ENCODE measurements at regions not wholly inside any gene's neighbourhood (a gene's known extent, or its start where the extent isn't known, plus 50 kb on each side); places are given as distances from the start of the nearest gene placed in this dataset.

GRCh38 chr10:62959553-62959952, 143.4 kb upstream of the EGR2 start:
- DNase-seq: no peak
- intact Hi-C loops (cut with micrococcal nuclease): no loop called here
- Histone ChIP-seq H3K9me3 (replicated peaks) (peaks cover 4% of the 10 kb centered on the region), H3K27ac (replicated peaks) (no peak overlapping the region), H3K36me3 (no peaks in the 10 kb centered on the region), H3K4me3 (no peak overlapping the region), H3K27me3 (ENCODE audit: low read depth) (peaks cover 29% of the 10 kb centered on the region), H3K4me1 (peaks cover 3% of the 10 kb centered on the region)
- TF ChIP-seq, protein P1, sequence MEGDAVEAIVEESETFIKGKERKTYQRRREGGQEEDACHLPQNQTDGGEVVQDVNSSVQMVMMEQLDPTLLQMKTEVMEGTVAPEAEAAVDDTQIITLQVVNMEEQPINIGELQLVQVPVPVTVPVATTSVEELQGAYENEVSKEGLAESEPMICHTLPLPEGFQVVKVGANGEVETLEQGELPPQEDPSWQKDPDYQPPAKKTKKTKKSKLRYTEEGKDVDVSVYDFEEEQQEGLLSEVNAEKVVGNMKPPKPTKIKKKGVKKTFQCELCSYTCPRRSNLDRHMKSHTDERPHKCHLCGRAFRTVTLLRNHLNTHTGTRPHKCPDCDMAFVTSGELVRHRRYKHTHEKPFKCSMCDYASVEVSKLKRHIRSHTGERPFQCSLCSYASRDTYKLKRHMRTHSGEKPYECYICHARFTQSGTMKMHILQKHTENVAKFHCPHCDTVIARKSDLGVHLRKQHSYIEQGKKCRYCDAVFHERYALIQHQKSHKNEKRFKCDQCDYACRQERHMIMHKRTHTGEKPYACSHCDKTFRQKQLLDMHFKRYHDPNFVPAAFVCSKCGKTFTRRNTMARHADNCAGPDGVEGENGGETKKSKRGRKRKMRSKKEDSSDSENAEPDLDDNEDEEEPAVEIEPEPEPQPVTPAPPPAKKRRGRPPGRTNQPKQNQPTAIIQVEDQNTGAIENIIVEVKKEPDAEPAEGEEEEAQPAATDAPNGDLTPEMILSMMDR (IDR thresholded peaks at IDR 0.05; ENCODE audit: borderline replicate concordance): no peak

GRCh38 chr10:62958980-62959379, 142.8 kb upstream of the EGR2 start:
- TF ChIP-seq, protein P1 (IDR thresholded peaks at IDR 0.05; ENCODE audit: borderline replicate concordance): no peak
- H3K27me3 ChIP-seq (ENCODE audit: low read depth): peaks cover 29% of the 10 kb centered on the region
- no peak for DNase-seq
- H3K27ac ChIP-seq (replicated peaks): no peak overlapping the region
- intact Hi-C loops (cut with micrococcal nuclease): no loop called here
- no peak overlapping the region for H3K4me3 ChIP-seq
- H3K36me3 ChIP-seq: no peaks in the 10 kb centered on the region
- H3K4me1 ChIP-seq: peaks cover 3% of the 10 kb centered on the region
- peaks cover 4% of the 10 kb centered on the region for H3K9me3 ChIP-seq (replicated peaks)

GRCh38 chr10:62946278-62946677, 130.1 kb upstream of the EGR2 start:
- no peak for DNase-seq

DNA sequence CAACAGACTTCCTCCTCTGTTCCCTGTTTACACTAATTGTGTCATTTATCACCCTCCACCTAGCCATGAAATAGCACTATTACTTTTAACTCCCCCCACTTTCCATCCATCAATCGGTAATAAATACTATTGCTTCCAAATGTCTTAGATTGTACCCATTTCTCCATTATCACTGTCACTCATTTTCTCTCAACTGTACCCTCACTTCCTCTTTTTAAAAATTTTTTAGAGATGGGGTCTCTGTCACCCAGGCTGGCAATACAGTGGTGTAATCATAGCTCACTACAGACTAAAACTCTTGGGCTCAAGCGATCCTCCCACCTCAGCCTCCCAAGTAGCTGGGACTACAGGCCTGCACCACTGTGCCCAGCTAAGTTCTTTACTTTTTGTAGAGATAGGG, 123.5 kb upstream of the EGR2 start:
- Histone ChIP-seq H3K27me3 (ENCODE audit: low read depth) (peaks cover 8% of the 10 kb centered on the region), H3K4me3 (no peak overlapping the region), H3K27ac (replicated peaks) (no peak overlapping the region), H3K36me3 (no peaks in the 10 kb centered on the region), H3K9me3 (replicated peaks) (no peaks in the 10 kb centered on the region), H3K4me1 (no peaks in the 10 kb centered on the region)
- no peak for DNase-seq
- TF ChIP-seq, protein P1 (IDR thresholded peaks at IDR 0.05; ENCODE audit: borderline replicate concordance): no peak
- intact Hi-C loops (cut with micrococcal nuclease): no loop called here

More at GRCh38 chr10:62946278-62946677, 130.1 kb upstream of the EGR2 start:
- TF ChIP-seq, protein P1 (IDR thresholded peaks at IDR 0.05; ENCODE audit: borderline replicate concordance): no peak
- no peak overlapping the region for H3K4me3 ChIP-seq
- H3K27me3 ChIP-seq (ENCODE audit: low read depth): peaks cover 6% of the 10 kb centered on the region
- H3K9me3 ChIP-seq (replicated peaks): no peaks in the 10 kb centered on the region
- no peak overlapping the region for H3K27ac ChIP-seq (replicated peaks)
- intact Hi-C loops (cut with micrococcal nuclease): no loop called here
- H3K4me1 ChIP-seq: no peaks in the 10 kb centered on the region
- no peaks in the 10 kb centered on the region for H3K36me3 ChIP-seq

- H3K36me3 ChIP-seq: no peaks in the 10 kb centered on the region
- H3K4me3 ChIP-seq: no peak overlapping the region
- no peak overlapping the region for H3K27ac ChIP-seq (replicated peaks)
- intact Hi-C loops (cut with micrococcal nuclease): no loop called here
- TF ChIP-seq, protein P1 (IDR thresholded peaks at IDR 0.05; ENCODE audit: borderline replicate concordance): no peak
- peaks cover 8% of the 10 kb centered on the region for H3K27me3 ChIP-seq (ENCODE audit: low read depth)
- DNase-seq: no peak
- H3K4me1 ChIP-seq: no peaks in the 10 kb centered on the region
- no peaks in the 10 kb centered on the region for H3K9me3 ChIP-seq (replicated peaks)
Observed at GRCh38 chr10:62938672-62939071, 122.5 kb upstream of the EGR2 start.

- no peaks in the 10 kb centered on the region for H3K4me1 ChIP-seq
- no peaks in the 10 kb centered on the region for H3K9me3 ChIP-seq (replicated peaks)
- H3K27ac ChIP-seq (replicated peaks): no peak overlapping the region
- H3K36me3 ChIP-seq: no peaks in the 10 kb centered on the region
- peaks cover 14% of the 10 kb centered on the region for H3K27me3 ChIP-seq (ENCODE audit: low read depth)
- TF ChIP-seq, protein P1 (IDR thresholded peaks at IDR 0.05; ENCODE audit: borderline replicate concordance): no peak
- H3K4me3 ChIP-seq: no peak overlapping the region
- DNase-seq: no peak
- intact Hi-C loops (cut with micrococcal nuclease): no loop called here
Observed at GRCh38 chr10:62937674-62938073, 121.5 kb upstream of the EGR2 start.

Measured in left ventricle myocardium inferior (tissue), 1 donor.